Mesothelial cell of epicardium (in vitro differentiated cells): ENCODE measurements at regions not wholly inside any gene's neighbourhood (a gene's known extent, or its start where the extent isn't known, plus 50 kb on each side); places are given as distances from the start of the nearest gene placed in this dataset.

Experiments used
- DNase-seq, 2 experiments: peaks; one replicate each; pipeline ENCODE4 v3.0.0; 2021; ENCODE audit warnings: low spot score in 2 of 2; ENCODE audit not compliant: unreplicated experiment in 2 of 2
- H3K27ac Mint-ChIP-seq: 2 replicates; pipeline ENCODE4 v1.8.0; 2021; ENCODE audit warnings: mixed read lengths
- H3K27me3 Mint-ChIP-seq: 2 replicates; pipeline ENCODE4 v1.8.0; 2021; ENCODE audit warnings: low read depth, mixed read lengths
- H3K36me3 Mint-ChIP-seq: 2 replicates; pipeline ENCODE4 v1.8.0; 2021; ENCODE audit warnings: mixed read lengths
- H3K4me1 Mint-ChIP-seq: 2 replicates; pipeline ENCODE4 v1.8.0; 2021; ENCODE audit warnings: mixed read lengths
- H3K4me3 Mint-ChIP-seq: 2 replicates; pipeline ENCODE4 v1.8.0; 2021; ENCODE audit warnings: mild to moderate bottlenecking, moderate library complexity, mixed read lengths
- H3K9me3 Mint-ChIP-seq: 2 replicates; pipeline ENCODE4 v1.8.0; 2021; ENCODE audit warnings: mixed read lengths
- TF ChIP-seq, protein P1 (sequence below): fragments of 200-600 bp; sonication (generic); IDR thresholded peaks from one replicate; pipeline ENCODE4 v1.5.0; 2021; ENCODE audit warnings: antibody characterized with exemption; ENCODE audit not compliant: unreplicated experiment

DNA sequence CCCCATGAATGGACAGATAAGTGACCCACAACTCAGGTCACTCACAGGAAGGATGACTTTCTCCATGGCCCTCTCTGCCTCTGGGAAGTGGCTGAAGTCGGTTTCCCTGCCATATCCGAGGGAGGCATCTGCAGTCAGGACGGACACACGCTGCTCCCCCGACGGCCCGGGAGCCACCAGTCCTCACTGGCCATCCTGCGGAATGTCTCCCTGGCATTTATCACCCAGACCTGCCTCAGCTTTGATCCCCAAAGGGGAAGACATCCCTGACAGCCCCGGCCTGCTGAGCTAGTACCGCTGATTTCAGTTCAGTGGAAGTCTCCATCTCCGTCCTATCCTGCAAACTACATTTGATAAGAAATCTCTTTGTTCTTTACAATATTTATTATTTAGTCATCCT, 339.5 kb upstream of the MKI67 start:
- H3K27me3 Mint-ChIP-seq = peaks cover 18% of the 10 kb centered on the region
- H3K4me1 Mint-ChIP-seq = no peaks in the 10 kb centered on the region
- H3K27ac Mint-ChIP-seq = no peak overlapping the region
- no peak for DNase-seq
- TF ChIP-seq, protein P1, sequence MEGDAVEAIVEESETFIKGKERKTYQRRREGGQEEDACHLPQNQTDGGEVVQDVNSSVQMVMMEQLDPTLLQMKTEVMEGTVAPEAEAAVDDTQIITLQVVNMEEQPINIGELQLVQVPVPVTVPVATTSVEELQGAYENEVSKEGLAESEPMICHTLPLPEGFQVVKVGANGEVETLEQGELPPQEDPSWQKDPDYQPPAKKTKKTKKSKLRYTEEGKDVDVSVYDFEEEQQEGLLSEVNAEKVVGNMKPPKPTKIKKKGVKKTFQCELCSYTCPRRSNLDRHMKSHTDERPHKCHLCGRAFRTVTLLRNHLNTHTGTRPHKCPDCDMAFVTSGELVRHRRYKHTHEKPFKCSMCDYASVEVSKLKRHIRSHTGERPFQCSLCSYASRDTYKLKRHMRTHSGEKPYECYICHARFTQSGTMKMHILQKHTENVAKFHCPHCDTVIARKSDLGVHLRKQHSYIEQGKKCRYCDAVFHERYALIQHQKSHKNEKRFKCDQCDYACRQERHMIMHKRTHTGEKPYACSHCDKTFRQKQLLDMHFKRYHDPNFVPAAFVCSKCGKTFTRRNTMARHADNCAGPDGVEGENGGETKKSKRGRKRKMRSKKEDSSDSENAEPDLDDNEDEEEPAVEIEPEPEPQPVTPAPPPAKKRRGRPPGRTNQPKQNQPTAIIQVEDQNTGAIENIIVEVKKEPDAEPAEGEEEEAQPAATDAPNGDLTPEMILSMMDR = no peak
- H3K36me3 Mint-ChIP-seq = no peaks in the 10 kb centered on the region
- no peak overlapping the region for H3K4me3 Mint-ChIP-seq
- peaks cover 4% of the 10 kb centered on the region for H3K9me3 Mint-ChIP-seq

DNA sequence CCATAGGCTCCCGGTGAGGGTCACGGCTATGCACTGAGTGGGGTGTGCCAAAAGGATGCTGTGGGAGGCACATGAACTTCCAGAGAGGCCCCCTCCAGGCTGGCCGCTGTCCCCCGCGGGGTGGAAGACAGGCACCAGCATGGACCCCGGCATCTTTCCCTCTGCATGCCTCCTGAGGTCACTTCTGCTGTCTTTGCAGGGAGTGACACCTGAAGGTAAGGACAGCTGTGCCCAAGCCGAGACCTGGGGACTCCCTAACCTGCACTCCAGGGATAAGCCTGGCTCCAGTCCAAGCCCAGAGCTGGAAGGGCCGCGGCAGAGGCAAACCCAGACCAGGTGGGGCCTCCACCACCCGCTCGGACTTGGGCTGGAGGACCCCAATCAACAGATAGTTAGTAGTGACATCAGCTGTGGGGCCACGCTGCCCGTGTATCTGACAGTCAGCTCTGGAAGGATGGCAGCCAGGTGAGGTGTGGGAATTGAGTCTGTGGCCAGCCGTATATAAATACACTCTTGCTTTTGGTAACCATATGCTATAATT, 340.7 kb upstream of the MKI67 start:
- no peaks in the 10 kb centered on the region for H3K4me1 Mint-ChIP-seq
- TF ChIP-seq, protein P1 = no peak
- peaks cover 7% of the 10 kb centered on the region for H3K27me3 Mint-ChIP-seq
- H3K36me3 Mint-ChIP-seq = no peaks in the 10 kb centered on the region
- no peak overlapping the region for H3K4me3 Mint-ChIP-seq
- peaks cover 4% of the 10 kb centered on the region for H3K9me3 Mint-ChIP-seq
- no peak for DNase-seq
- H3K27ac Mint-ChIP-seq = no peak overlapping the region

DNA sequence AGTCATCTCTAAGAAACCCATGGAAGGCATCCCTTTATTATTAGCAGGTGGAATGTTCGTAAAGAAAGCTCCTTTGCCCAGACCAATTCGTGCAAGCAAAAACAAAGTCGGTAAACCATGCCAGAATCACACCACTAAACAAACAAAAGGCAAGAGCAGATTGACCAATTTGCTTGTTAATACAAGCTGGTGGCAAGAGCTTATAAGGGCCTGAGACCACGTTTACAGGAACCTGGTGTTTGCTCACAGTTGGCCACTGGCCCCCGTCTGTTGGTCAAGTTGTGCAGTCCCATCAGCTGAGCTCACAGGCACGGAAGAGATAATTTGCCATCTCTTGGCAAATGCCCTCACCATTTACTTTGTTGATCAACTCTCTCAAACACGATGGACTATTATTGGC, 342.2 kb upstream of the MKI67 start:
- Mint-ChIP-seq H3K36me3 (no peaks in the 10 kb centered on the region), H3K4me3 (no peak overlapping the region), H3K4me1 (no peaks in the 10 kb centered on the region), H3K27ac (no peak overlapping the region), H3K9me3 (peaks cover 4% of the 10 kb centered on the region), H3K27me3 (peaks cover 9% of the 10 kb centered on the region)
- no peak for DNase-seq
- TF ChIP-seq, protein P1 = no peak

DNA sequence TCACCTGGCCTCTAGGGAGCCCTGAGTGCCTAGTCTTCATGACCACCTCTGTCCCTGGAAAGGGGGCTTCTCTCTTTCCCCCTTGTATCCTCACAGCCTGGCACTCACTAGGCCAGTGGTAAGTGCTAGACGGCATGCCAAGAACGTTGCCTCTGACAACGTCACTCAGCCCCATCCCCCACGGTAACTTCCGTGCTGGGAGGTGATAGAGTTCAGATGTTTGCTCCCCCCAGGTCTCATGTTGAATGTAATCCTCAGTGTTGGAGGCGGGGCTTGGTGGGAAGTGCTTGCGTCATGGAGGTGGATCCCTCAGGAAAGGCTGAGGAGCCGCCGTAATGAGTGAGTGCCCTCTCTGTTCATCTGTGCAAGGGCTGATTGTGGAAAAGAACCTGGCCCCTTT, 343.3 kb upstream of the MKI67 start:
- Mint-ChIP-seq H3K9me3 (peaks cover 3% of the 10 kb centered on the region), H3K36me3 (no peaks in the 10 kb centered on the region), H3K27me3 (peaks cover 6% of the 10 kb centered on the region), H3K27ac (no peak overlapping the region), H3K4me3 (no peak overlapping the region), H3K4me1 (no peaks in the 10 kb centered on the region)
- no peak for DNase-seq
- TF ChIP-seq, protein P1 = no peak

DNA sequence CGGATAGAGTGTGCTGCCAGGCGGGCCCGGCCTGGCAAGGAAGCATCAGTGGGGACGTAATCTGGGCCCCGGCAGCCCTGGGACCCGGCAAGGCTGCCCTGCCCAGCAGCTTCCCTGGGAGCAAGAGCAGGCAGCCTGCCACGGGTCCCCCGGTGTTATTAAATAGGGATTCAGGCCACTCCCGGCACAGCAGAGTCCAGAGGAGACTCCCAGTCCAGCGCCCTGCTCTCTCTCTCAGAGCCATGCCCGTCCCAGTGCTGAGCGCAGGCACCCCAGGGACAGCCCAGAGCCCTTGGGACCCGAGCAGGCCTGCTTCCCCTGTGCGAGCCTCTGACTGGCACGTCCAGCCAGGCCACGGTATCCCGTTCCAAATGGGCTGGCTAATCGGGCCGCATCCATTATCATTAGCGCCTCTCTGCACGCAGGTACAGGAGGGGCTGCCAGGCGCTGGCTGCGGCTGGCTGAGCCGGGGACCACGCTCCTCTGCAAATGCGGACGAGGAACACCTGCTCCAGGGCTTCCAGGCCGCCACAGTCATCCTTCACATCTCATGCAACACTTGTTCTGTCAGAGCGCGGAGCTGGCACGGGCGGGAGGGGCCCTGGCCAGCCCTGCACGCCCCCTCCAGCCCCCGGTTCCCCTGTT, 344.2 kb upstream of the MKI67 start:
- DNase-seq = no peak
- H3K4me1 Mint-ChIP-seq = no peaks in the 10 kb centered on the region
- H3K36me3 Mint-ChIP-seq = no peaks in the 10 kb centered on the region
- peaks cover 3% of the 10 kb centered on the region for H3K27me3 Mint-ChIP-seq
- H3K27ac Mint-ChIP-seq = no peak overlapping the region
- no peaks in the 10 kb centered on the region for H3K9me3 Mint-ChIP-seq
- TF ChIP-seq, protein P1 = no peak
- H3K4me3 Mint-ChIP-seq = no peak overlapping the region

DNA sequence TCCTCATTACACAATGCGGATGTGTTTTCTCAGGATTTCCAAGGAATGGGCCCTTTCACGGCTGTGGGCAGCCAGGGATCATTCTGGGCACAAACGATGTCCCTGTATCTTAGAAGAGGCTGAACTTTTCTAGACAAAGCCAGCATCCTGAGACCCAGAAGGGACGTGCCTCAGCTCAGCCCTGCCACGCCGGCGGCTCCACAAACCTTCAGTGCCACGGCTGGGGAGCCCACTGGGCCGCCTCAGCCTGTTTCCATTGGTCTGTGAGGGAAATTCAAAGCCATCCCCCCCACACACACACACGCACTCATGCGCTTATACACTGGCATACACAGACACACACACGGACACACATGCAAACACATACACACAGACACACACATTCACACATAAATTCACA, 344.9 kb upstream of the MKI67 start:
- H3K27me3 Mint-ChIP-seq = peaks cover 3% of the 10 kb centered on the region
- TF ChIP-seq, protein P1 = no peak
- no peak overlapping the region for H3K4me3 Mint-ChIP-seq
- H3K4me1 Mint-ChIP-seq = no peaks in the 10 kb centered on the region
- no peak for DNase-seq
- no peaks in the 10 kb centered on the region for H3K9me3 Mint-ChIP-seq
- no peak overlapping the region for H3K27ac Mint-ChIP-seq
- no peaks in the 10 kb centered on the region for H3K36me3 Mint-ChIP-seq
